Sigmoid colon (tissue), 6 donors: ENCODE measurements at regions not wholly inside any gene's neighbourhood (a gene's known extent, or its start where the extent isn't known, plus 50 kb on each side); places are given as distances from the start of the nearest gene placed in this dataset.

Experiments
- DNase-seq: peaks from one replicate; pipeline ENCODE4 v3.0.0-alpha.2; 2019
- H3K27ac ChIP-seq, 4 donors: fragments of 200-600 bp; sonication (generic); one replicate each; pipeline ENCODE4 v1.5.1; 2016 to 2019; ENCODE audit warnings: mild to moderate bottlenecking in 1 of 4
- H3K27me3 ChIP-seq, 3 donors: fragments of 200-600 bp; sonication (generic); one replicate each; pipeline ENCODE4 v1.5.1; 2019; ENCODE audit warnings: mild to moderate bottlenecking in 1 of 3
- H3K36me3 ChIP-seq, 4 donors: fragments of 200-600 bp; sonication (generic); one replicate each; pipeline ENCODE4 v1.5.1; 2016 to 2019
- H3K4me1 ChIP-seq, 4 donors: fragments of 200-600 bp; sonication (generic); one replicate each; pipeline ENCODE4 v1.5.1; 2017 to 2019
- H3K4me3 ChIP-seq, 4 donors: fragments of 200-600 bp; sonication (generic); one replicate each; pipeline ENCODE4 v1.5.1; 2017 to 2019; ENCODE audit warnings: mild to moderate bottlenecking in 2 of 4, moderate library complexity in 1 of 4
- H3K9me3 ChIP-seq, 4 donors: fragments of 200-600 bp in 3 of 4; sonication (generic) in 3 of 4; one replicate each; pipeline versions ENCODE4 v1.5.1 to v1.6.1; 2013 to 2019
- EP300 ChIP-seq, 4 donors: sonication (generic); formaldehyde crosslinking; IDR thresholded peaks; one replicate each; pipeline ENCODE4 v1.6.1; 2017; ENCODE audit warnings: antibody characterized with exemption in 4 of 4
- POLR2A ChIP-seq, 2 donors: fragments of 450-650 bp; IDR thresholded peaks; one replicate each; pipeline ENCODE4 v1.6.1; 2016; ENCODE audit warnings: antibody characterized with exemption in 2 of 2, mild to moderate bottlenecking in 2 of 2, moderate library complexity in 2 of 2
- POLR2AphosphoS5 ChIP-seq, 4 donors: sonication (generic); formaldehyde crosslinking; IDR thresholded peaks; one replicate each; pipeline ENCODE4 v1.6.1; 2017; ENCODE audit warnings: antibody characterized with exemption in 4 of 4
- WGBS, 2 donors: extraction: QIAGEN DNeasy Blood & Tissue Kit; methylation state at CpG; one replicate each; pipeline ENCODE4 v1.1.7; 2013; 5-methylcytosine and 5-hydroxymethylcytosine counted together
- intact Hi-C: fragments of 100-400 bp; cut with DNase I; formaldehyde crosslinking; loops from one replicate; pipeline ENCODE4 v1.15.1; 2023
- TF ChIP-seq, protein P1 (sequence below), 4 experiments: fragments of 450-650 bp in 3 of 4; fragments of 200-600 bp in 1 of 4; IDR thresholded peaks; one replicate each; pipeline ENCODE4 v1.5.1; 2016 to 2019; ENCODE audit warnings: antibody characterized with exemption in 4 of 4, mild to moderate bottlenecking in 3 of 4, moderate library complexity in 2 of 4
- donor health status: healthy with polysubstance abuse.
- donor health status: healthy.

DNA sequence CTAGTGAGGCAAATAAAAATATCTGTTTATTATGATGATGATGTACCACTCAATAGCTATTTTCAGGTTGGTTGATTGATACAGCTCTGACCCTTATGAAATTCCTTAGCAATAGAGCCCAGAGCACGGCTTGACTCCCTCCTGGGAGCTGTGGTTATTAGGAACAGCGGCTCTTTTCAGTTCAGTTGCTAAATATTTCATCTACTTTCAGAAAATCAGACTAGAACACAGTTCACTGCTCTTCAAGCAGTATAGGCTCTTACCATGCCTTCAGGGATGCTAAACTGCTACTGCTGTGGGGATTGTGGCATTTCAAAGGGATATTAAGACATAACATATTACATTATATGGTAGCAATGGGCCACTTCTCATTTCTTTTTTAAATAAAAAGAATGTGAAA, 218.8 kb downstream of the SNCA start:
- no peaks in the 10 kb centered on the region for H3K27me3 ChIP-seq
- no peak for DNase-seq
- intact Hi-C loops: no loop called here
- no peaks in the 10 kb centered on the region for H3K36me3 ChIP-seq
- no peak overlapping the region for H3K27ac ChIP-seq
- no peaks in the 10 kb centered on the region for H3K9me3 ChIP-seq
- 79 to 86% methylated on average over 2 of the region's 2 CpGs for WGBS, 2 donors
- no peak for TF ChIP-seq POLR2AphosphoS5 (IDR thresholded peaks at IDR 0.05)
- no peak for TF ChIP-seq POLR2A (IDR thresholded peaks at IDR 0.05)
- TF ChIP-seq EP300 (IDR thresholded peaks at IDR 0.05): no peak
- TF ChIP-seq, protein P1, sequence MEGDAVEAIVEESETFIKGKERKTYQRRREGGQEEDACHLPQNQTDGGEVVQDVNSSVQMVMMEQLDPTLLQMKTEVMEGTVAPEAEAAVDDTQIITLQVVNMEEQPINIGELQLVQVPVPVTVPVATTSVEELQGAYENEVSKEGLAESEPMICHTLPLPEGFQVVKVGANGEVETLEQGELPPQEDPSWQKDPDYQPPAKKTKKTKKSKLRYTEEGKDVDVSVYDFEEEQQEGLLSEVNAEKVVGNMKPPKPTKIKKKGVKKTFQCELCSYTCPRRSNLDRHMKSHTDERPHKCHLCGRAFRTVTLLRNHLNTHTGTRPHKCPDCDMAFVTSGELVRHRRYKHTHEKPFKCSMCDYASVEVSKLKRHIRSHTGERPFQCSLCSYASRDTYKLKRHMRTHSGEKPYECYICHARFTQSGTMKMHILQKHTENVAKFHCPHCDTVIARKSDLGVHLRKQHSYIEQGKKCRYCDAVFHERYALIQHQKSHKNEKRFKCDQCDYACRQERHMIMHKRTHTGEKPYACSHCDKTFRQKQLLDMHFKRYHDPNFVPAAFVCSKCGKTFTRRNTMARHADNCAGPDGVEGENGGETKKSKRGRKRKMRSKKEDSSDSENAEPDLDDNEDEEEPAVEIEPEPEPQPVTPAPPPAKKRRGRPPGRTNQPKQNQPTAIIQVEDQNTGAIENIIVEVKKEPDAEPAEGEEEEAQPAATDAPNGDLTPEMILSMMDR (IDR thresholded peaks at IDR 0.05): no peak
- no peak overlapping the region for H3K4me3 ChIP-seq
- no peaks in the 10 kb centered on the region for H3K4me1 ChIP-seq

DNA sequence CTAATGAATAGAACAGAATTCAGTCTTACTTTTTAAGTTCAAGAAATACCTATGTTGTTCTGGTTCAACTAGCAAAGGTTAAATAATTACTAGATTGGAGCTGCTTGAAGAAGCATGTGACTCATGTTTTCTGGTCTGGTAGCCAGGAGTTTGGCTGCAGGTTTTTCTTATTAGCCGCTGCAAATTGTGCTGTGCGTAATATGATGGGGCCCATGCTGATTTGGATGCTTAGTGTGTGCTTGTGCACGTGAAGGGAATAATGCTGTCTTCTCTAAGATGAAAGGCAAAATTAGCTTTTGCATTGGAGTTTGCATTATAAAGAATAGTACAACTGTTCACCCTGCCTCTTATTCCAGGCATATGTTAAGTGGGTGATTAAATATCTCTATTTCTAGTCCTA, 219.6 kb downstream of the SNCA start:
- no peaks in the 10 kb centered on the region for H3K36me3 ChIP-seq
- intact Hi-C loops: no loop called here
- H3K4me1 ChIP-seq: no peaks in the 10 kb centered on the region
- no peak overlapping the region for H3K4me3 ChIP-seq
- WGBS, 2 donors: 81 to 92% methylated on average over 3 of the region's 3 CpGs
- TF ChIP-seq, protein P1 (IDR thresholded peaks at IDR 0.05): no peak
- TF ChIP-seq POLR2A (IDR thresholded peaks at IDR 0.05) (no peak), EP300 (IDR thresholded peaks at IDR 0.05) (no peak), POLR2AphosphoS5 (IDR thresholded peaks at IDR 0.05) (no peak)
- H3K27me3 ChIP-seq: no peaks in the 10 kb centered on the region
- DNase-seq: no peak
- H3K27ac ChIP-seq: no peak overlapping the region
- no peaks in the 10 kb centered on the region for H3K9me3 ChIP-seq

DNA sequence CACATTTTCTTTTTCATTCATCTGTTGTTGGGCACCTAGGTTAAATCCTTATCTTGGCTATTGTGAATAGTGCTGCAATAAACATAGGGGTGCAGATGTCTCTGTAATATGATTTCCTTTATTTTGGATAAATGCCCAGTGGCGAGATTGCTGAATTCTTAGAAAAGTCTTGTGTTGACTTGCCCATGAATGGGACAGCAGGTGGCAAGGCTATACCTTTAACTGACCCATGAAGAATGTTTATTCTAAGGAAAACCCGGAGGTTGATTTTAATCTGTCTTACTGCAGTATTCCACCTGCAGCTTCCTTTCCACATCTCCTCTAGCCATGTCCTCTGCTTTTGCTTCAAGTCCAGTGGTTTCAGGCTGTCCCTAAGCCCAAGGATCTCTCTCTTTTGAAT, 220.6 kb downstream of the SNCA start:
- H3K9me3 ChIP-seq: no peaks in the 10 kb centered on the region
- H3K27ac ChIP-seq: no peak overlapping the region
- H3K4me3 ChIP-seq: no peak overlapping the region
- intact Hi-C loops: no loop called here
- no peaks in the 10 kb centered on the region for H3K36me3 ChIP-seq
- no peaks in the 10 kb centered on the region for H3K27me3 ChIP-seq
- 16 to 61% methylated on average over 2 of the region's 2 CpGs for WGBS, 2 donors
- no peak for TF ChIP-seq POLR2AphosphoS5 (IDR thresholded peaks at IDR 0.05)
- no peak for TF ChIP-seq EP300 (IDR thresholded peaks at IDR 0.05)
- TF ChIP-seq, protein P1 (IDR thresholded peaks at IDR 0.05): no peak
- no peak for TF ChIP-seq POLR2A (IDR thresholded peaks at IDR 0.05)
- no peaks in the 10 kb centered on the region for H3K4me1 ChIP-seq
- no peak for DNase-seq

DNA sequence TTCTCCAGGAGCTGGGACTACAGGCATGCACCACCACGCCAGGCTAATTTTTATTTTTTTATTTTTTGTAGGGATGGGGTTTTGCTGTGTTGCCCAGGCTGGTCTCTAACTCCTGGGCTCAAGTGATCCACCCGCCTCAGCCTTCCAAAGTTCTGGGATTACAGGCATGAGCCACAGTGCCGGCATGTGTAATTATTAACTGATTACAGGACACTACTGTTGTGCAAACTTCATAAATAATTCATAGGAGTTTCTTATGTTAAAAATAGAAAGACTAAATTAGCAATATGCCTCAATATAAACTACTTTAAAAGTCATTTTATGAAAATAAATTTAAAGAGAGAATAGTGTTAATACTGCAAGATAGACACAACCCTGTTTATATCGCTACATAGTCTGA, 221.9 kb downstream of the SNCA start:
- H3K4me3 ChIP-seq: no peak overlapping the region
- no peaks in the 10 kb centered on the region for H3K27me3 ChIP-seq
- DNase-seq: no peak
- H3K4me1 ChIP-seq: no peaks in the 10 kb centered on the region
- intact Hi-C loops: no loop called here
- 90 to 91% methylated on average over 4 of the region's 4 CpGs for WGBS, 2 donors
- no peaks in the 10 kb centered on the region for H3K9me3 ChIP-seq
- H3K36me3 ChIP-seq: no peaks in the 10 kb centered on the region
- H3K27ac ChIP-seq: no peak overlapping the region
- no peak for TF ChIP-seq POLR2AphosphoS5 (IDR thresholded peaks at IDR 0.05)

DNA sequence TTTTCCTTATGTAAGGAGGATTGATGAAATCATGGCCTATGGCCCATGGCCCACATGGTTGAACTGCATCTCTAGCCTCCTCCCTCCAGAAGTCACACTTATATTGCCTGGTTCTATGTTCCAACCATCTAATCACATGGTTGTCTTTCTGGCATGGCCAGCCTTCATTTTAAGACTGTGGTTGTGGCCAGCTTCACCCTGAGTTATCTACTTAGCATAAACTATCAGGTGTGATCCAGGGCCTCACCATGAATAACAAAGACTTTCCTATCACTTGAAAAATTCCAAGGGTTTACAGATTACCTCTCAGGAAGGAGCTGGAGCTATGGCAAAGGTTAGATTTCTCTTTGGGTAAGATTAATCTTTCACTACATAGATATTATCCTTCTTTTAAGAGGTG, 222.8 kb downstream of the SNCA start:
- Histone ChIP-seq H3K4me3 (no peak overlapping the region), H3K36me3 (no peaks in the 10 kb centered on the region), H3K9me3 (no peaks in the 10 kb centered on the region), H3K27me3 (no peaks in the 10 kb centered on the region), H3K27ac (no peak overlapping the region), H3K4me1 (no peaks in the 10 kb centered on the region)
- DNase-seq: no peak
- intact Hi-C loops: no loop called here
- TF ChIP-seq, protein P1 (IDR thresholded peaks at IDR 0.05): no peak
- TF ChIP-seq POLR2AphosphoS5 (IDR thresholded peaks at IDR 0.05): no peak
- TF ChIP-seq EP300 (IDR thresholded peaks at IDR 0.05): no peak
- TF ChIP-seq POLR2A (IDR thresholded peaks at IDR 0.05): no peak
